ENCODE measurements at regions not wholly inside any gene's neighbourhood (a gene's known extent, or its start where the extent isn't known, plus 50 kb on each side); places are given as distances from the start of the nearest gene placed in this dataset.

DNA sequence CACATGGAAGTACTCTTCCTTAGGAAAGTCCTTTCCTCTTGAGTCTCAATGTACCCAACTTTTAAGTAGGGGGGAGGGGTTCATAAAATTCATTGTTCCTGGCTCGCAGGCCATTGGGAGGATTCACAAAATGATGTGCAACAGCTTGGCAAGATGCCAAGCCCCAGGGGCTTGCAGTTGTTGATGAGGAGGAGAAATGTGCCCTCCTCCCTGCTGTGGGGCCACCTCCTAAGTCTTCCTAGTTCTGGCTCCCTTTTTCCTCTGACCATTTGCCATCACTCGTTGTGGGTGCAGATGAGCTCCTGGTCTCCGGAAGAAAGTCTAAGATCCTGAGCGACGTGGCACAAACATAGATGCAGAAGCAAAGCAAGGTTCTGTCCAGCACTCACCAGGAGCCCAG is 435.4 kb downstream of the EIPR1 start:
- TF ChIP-seq POLR2A (IDR thresholded peaks at IDR 0.05) (no peak), POLR2AphosphoS5 (IDR thresholded peaks at IDR 0.05) (no peak)
- TF ChIP-seq, protein P1, sequence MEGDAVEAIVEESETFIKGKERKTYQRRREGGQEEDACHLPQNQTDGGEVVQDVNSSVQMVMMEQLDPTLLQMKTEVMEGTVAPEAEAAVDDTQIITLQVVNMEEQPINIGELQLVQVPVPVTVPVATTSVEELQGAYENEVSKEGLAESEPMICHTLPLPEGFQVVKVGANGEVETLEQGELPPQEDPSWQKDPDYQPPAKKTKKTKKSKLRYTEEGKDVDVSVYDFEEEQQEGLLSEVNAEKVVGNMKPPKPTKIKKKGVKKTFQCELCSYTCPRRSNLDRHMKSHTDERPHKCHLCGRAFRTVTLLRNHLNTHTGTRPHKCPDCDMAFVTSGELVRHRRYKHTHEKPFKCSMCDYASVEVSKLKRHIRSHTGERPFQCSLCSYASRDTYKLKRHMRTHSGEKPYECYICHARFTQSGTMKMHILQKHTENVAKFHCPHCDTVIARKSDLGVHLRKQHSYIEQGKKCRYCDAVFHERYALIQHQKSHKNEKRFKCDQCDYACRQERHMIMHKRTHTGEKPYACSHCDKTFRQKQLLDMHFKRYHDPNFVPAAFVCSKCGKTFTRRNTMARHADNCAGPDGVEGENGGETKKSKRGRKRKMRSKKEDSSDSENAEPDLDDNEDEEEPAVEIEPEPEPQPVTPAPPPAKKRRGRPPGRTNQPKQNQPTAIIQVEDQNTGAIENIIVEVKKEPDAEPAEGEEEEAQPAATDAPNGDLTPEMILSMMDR (IDR thresholded peaks at IDR 0.05): no peak
